ENCODE measurements at regions not wholly inside any gene's neighbourhood (a gene's known extent, or its start where the extent isn't known, plus 50 kb on each side); places are given as distances from the start of the nearest gene placed in this dataset.
"Not testable (repeated sequence)": the region's sequence is repeated elsewhere in the genome, so short reads cannot be mapped to it uniquely, and the experiment has no call there.

DNA sequence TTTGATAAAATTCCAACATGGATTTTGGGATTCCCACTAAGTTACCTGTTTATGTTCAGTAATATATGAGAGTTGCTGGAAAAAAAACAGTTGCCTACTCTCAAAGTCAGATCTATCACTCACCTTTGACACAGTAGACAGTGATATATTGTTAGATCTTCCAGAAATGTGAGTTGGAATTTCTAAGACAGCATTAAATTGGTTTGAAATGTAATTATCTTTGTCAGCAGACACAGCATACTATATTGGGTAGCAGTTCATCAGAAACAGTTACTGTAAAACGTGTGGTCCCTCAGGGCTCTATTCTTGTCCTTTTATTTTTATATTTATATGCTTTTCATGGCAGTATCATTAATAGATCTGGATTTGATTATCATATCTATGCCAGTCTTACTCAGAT is 433.6 kb upstream of the ARRDC3 start:
- no peaks in the 10 kb centered on the region for H3K9me3 ChIP-seq (ENCODE audit: control insufficient read depth in 2 of 2, low read length in 2 of 2)
- no peak overlapping the region for H3K9ac ChIP-seq (ENCODE audit: low read depth in 1 of 2, low read length in 2 of 2)
- H3K36me3 ChIP-seq (ENCODE audit: control insufficient read depth in 2 of 2, insufficient read depth in 2 of 2, low read length in 2 of 2) = no peaks in the 10 kb centered on the region
- H3K4me3 ChIP-seq (ENCODE audit: low read length in 2 of 2) = no peak overlapping the region
- no peak overlapping the region for H3K27ac ChIP-seq (ENCODE audit: low read depth in 2 of 2, low read length in 2 of 2)
- no peaks in the 10 kb centered on the region for H3K4me1 ChIP-seq (ENCODE audit: control insufficient read depth in 2 of 2, insufficient read depth in 2 of 2, low read length in 2 of 2)
- no peaks in the 10 kb centered on the region for H3K27me3 ChIP-seq (ENCODE audit: control insufficient read depth in 2 of 2, insufficient read depth in 2 of 2, low read length in 2 of 2)

- Histone ChIP-seq H3K9ac (ENCODE audit: low read depth in 1 of 2, low read length in 2 of 2) (no peak overlapping the region), H3K36me3 (ENCODE audit: control insufficient read depth in 2 of 2, insufficient read depth in 2 of 2, low read length in 2 of 2) (no peaks in the 10 kb centered on the region)
These were observed 414.5 kb upstream of the ARRDC3 start for GRCh38 chr5:91797576-91797975.

GRCh38 chr5:91794856-91795548 is 411.9 kb upstream of the ARRDC3 start:
- Histone ChIP-seq H3K4me3 (ENCODE audit: low read length in 2 of 2) (no peak overlapping the region), H3K9ac (ENCODE audit: low read depth in 1 of 2, low read length in 2 of 2) (no peak overlapping the region), H3K27ac (ENCODE audit: low read depth in 2 of 2, low read length in 2 of 2) (no peak overlapping the region), H3K9me3 (ENCODE audit: control insufficient read depth in 2 of 2, low read length in 2 of 2) (no peaks in the 10 kb centered on the region), H3K27me3 (ENCODE audit: control insufficient read depth in 2 of 2, insufficient read depth in 2 of 2, low read length in 2 of 2) (no peaks in the 10 kb centered on the region), H3K4me1 (ENCODE audit: control insufficient read depth in 2 of 2, insufficient read depth in 2 of 2, low read length in 2 of 2) (no peaks in the 10 kb centered on the region), H3K36me3 (ENCODE audit: control insufficient read depth in 2 of 2, insufficient read depth in 2 of 2, low read length in 2 of 2) (no peaks in the 10 kb centered on the region)

More at GRCh38 chr5:91797576-91797975, 414.5 kb upstream of the ARRDC3 start:
- no peak overlapping the region for H3K27ac ChIP-seq (ENCODE audit: low read depth in 2 of 2, low read length in 2 of 2)
- no peaks in the 10 kb centered on the region for H3K9me3 ChIP-seq (ENCODE audit: control insufficient read depth in 2 of 2, low read length in 2 of 2)
- no peaks in the 10 kb centered on the region for H3K4me1 ChIP-seq (ENCODE audit: control insufficient read depth in 2 of 2, insufficient read depth in 2 of 2, low read length in 2 of 2)
- no peaks in the 10 kb centered on the region for H3K27me3 ChIP-seq (ENCODE audit: control insufficient read depth in 2 of 2, insufficient read depth in 2 of 2, low read length in 2 of 2)
- no peak overlapping the region for H3K4me3 ChIP-seq (ENCODE audit: low read length in 2 of 2)

- Histone ChIP-seq H3K4me3 (ENCODE audit: low read length in 2 of 2) (no peak overlapping the region), H3K36me3 (ENCODE audit: control insufficient read depth in 2 of 2, insufficient read depth in 2 of 2, low read length in 2 of 2) (no peaks in the 10 kb centered on the region), H3K27ac (ENCODE audit: low read depth in 2 of 2, low read length in 2 of 2) (no peak overlapping the region), H3K4me1 (ENCODE audit: control insufficient read depth in 2 of 2, insufficient read depth in 2 of 2, low read length in 2 of 2) (no peaks in the 10 kb centered on the region), H3K9me3 (ENCODE audit: control insufficient read depth in 2 of 2, low read length in 2 of 2) (no peaks in the 10 kb centered on the region), H3K9ac (ENCODE audit: low read depth in 1 of 2, low read length in 2 of 2) (no peak overlapping the region), H3K27me3 (ENCODE audit: control insufficient read depth in 2 of 2, insufficient read depth in 2 of 2, low read length in 2 of 2) (no peaks in the 10 kb centered on the region)
These were observed 411.3 kb upstream of the ARRDC3 start for GRCh38 chr5:91794455-91794854.

DNA sequence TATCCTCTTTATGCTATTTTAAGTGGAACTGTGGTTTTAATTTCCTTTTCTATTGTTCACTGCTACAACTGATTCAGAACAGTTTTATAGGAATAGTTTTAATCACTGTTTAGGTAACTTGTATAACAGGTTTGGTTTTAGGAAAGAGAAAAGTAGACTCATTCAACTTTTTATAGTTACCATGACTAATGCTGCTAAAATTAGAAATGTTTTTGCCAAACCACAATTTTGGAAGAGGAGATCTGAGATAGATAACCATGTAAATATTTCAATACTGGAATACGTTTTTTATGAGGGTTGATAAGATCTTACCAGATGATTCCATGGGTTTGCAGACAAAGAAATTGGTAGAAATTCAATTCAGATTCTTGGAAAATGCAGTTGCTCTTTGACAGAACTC is 404.6 kb upstream of the ARRDC3 start:
- Histone ChIP-seq H3K9me3 (ENCODE audit: control insufficient read depth in 2 of 2, low read length in 2 of 2) (no peaks in the 10 kb centered on the region), H3K36me3 (ENCODE audit: control insufficient read depth in 2 of 2, insufficient read depth in 2 of 2, low read length in 2 of 2) (no peaks in the 10 kb centered on the region)

GRCh38 chr5:91777671-91778070 is 394.6 kb upstream of the ARRDC3 start:
- Histone ChIP-seq H3K9me3 (ENCODE audit: control insufficient read depth in 2 of 2, low read length in 2 of 2) (no peaks in the 10 kb centered on the region), H3K36me3 (ENCODE audit: control insufficient read depth in 2 of 2, insufficient read depth in 2 of 2, low read length in 2 of 2) (no peaks in the 10 kb centered on the region), H3K4me1 (ENCODE audit: control insufficient read depth in 2 of 2, insufficient read depth in 2 of 2, low read length in 2 of 2) (no peaks in the 10 kb centered on the region), H3K9ac (ENCODE audit: low read depth in 1 of 2, low read length in 2 of 2) (no peak overlapping the region), H3K27me3 (ENCODE audit: control insufficient read depth in 2 of 2, insufficient read depth in 2 of 2, low read length in 2 of 2) (no peaks in the 10 kb centered on the region), H3K4me3 (ENCODE audit: low read length in 2 of 2) (no peak overlapping the region), H3K27ac (ENCODE audit: low read depth in 2 of 2, low read length in 2 of 2) (no peak overlapping the region)

More for the DNA sequence above, 404.6 kb upstream of the ARRDC3 start:
- H3K27me3 ChIP-seq (ENCODE audit: control insufficient read depth in 2 of 2, insufficient read depth in 2 of 2, low read length in 2 of 2) = no peaks in the 10 kb centered on the region
- no peaks in the 10 kb centered on the region for H3K4me1 ChIP-seq (ENCODE audit: control insufficient read depth in 2 of 2, insufficient read depth in 2 of 2, low read length in 2 of 2)
- H3K9ac ChIP-seq (ENCODE audit: low read depth in 1 of 2, low read length in 2 of 2) = no peak overlapping the region
- H3K27ac ChIP-seq (ENCODE audit: low read depth in 2 of 2, low read length in 2 of 2) = no peak overlapping the region
- H3K4me3 ChIP-seq (ENCODE audit: low read length in 2 of 2) = no peak overlapping the region

DNA sequence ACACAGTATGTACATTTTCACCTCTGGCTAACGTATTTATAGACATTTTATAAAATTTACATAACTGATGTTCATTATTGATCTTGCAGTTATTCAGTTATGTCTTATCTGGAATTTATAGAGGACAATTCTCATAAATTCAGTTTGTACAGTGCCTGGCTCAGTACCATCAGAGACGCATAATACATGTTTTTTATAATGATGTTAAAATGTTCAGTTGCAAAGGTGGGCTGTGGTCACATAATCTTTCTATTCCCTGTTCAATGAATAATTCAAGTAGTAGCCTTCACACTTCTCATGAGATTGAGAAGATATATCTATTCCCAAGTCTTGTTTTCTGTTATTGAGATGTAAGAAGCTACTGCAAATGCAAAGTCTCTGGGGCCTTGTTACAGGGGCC is 393.1 kb upstream of the ARRDC3 start:
- Histone ChIP-seq H3K9ac (ENCODE audit: low read depth in 1 of 2, low read length in 2 of 2) (no peak overlapping the region), H3K9me3 (ENCODE audit: control insufficient read depth in 2 of 2, low read length in 2 of 2) (no peaks in the 10 kb centered on the region), H3K4me3 (ENCODE audit: low read length in 2 of 2) (no peak overlapping the region), H3K27ac (ENCODE audit: low read depth in 2 of 2, low read length in 2 of 2) (no peak overlapping the region), H3K27me3 (ENCODE audit: control insufficient read depth in 2 of 2, insufficient read depth in 2 of 2, low read length in 2 of 2) (no peaks in the 10 kb centered on the region), H3K4me1 (ENCODE audit: control insufficient read depth in 2 of 2, insufficient read depth in 2 of 2, low read length in 2 of 2) (no peaks in the 10 kb centered on the region), H3K36me3 (ENCODE audit: control insufficient read depth in 2 of 2, insufficient read depth in 2 of 2, low read length in 2 of 2) (no peaks in the 10 kb centered on the region)

DNA sequence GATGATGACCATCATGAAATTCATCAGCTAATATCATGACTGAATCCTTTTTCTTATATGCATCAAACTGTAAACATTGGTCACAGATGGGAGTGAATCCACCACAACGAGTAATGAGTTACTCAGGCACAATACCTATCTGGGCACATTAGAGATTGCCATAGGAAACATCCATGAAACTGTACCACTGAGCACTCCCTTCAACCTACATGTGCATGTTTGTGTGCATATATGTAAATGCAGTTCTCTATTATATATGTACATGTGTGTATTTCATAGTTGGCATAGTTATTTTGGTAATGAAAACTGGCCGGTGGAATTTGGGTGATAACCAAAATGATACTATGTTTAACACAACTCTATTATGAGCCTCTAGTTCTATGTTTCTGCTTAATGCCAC is 387.3 kb upstream of the ARRDC3 start:
- H3K4me3 ChIP-seq (ENCODE audit: low read length in 2 of 2) = no peak overlapping the region
- no peak overlapping the region for H3K9ac ChIP-seq (ENCODE audit: low read depth in 1 of 2, low read length in 2 of 2)
- H3K4me1 ChIP-seq (ENCODE audit: control insufficient read depth in 2 of 2, insufficient read depth in 2 of 2, low read length in 2 of 2) = no peaks in the 10 kb centered on the region
- no peaks in the 10 kb centered on the region for H3K27me3 ChIP-seq (ENCODE audit: control insufficient read depth in 2 of 2, insufficient read depth in 2 of 2, low read length in 2 of 2)
- no peaks in the 10 kb centered on the region for H3K9me3 ChIP-seq (ENCODE audit: control insufficient read depth in 2 of 2, low read length in 2 of 2)
- H3K27ac ChIP-seq (ENCODE audit: low read depth in 2 of 2, low read length in 2 of 2) = no peak overlapping the region
- H3K36me3 ChIP-seq (ENCODE audit: control insufficient read depth in 2 of 2, insufficient read depth in 2 of 2, low read length in 2 of 2) = no peaks in the 10 kb centered on the region

DNA sequence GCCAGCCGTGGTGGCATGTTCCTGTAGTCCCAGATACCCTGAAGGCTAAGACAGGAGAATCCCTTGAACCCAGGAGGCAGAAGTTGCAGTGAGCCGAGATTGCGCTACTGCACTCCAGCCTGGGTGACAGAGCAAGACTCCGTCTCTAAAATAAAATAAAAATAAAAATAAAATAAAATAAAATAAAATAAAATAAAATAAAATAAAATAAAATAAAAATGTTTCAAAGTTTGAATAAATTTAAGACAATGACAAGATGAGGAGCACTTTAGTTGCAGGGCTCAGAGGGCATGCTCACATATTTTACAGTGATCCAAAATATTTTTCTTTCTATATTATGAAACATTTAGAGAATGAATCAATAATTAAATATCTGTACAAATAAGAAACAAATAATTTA is 374.3 kb upstream of the ARRDC3 start:
- not testable (repeated sequence) for H3K27me3 ChIP-seq (ENCODE audit: control insufficient read depth in 2 of 2, insufficient read depth in 2 of 2, low read length in 2 of 2)

DNA sequence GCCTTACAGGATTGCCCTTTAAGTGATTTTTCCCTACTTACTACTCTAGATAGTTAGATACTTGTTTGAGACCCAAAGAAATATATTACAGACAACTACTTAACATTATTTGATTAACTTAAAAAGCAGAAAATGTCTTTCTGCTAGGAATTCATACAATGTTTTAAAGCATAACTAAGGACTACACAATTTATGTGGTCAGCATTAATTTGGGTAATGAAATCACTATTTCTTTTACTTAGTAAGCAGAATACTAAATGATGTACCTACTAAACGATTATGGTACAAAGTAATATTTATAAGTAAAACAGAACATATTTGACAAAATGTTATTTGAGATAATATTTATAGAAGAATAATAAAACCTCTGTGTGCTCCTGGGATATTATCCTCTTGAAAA is 371.9 kb upstream of the ARRDC3 start:
- Histone ChIP-seq H3K4me3 (ENCODE audit: low read length in 2 of 2) (no peak overlapping the region), H3K4me1 (ENCODE audit: control insufficient read depth in 2 of 2, insufficient read depth in 2 of 2, low read length in 2 of 2) (no peaks in the 10 kb centered on the region), H3K27me3 (ENCODE audit: control insufficient read depth in 2 of 2, insufficient read depth in 2 of 2, low read length in 2 of 2) (no peaks in the 10 kb centered on the region), H3K36me3 (ENCODE audit: control insufficient read depth in 2 of 2, insufficient read depth in 2 of 2, low read length in 2 of 2) (no peaks in the 10 kb centered on the region), H3K9ac (ENCODE audit: low read depth in 1 of 2, low read length in 2 of 2) (no peak overlapping the region), H3K9me3 (ENCODE audit: control insufficient read depth in 2 of 2, low read length in 2 of 2) (no peaks in the 10 kb centered on the region), H3K27ac (ENCODE audit: low read depth in 2 of 2, low read length in 2 of 2) (no peak overlapping the region)

More for the DNA sequence above, 374.3 kb upstream of the ARRDC3 start:
- not testable (repeated sequence) for H3K4me1 ChIP-seq (ENCODE audit: control insufficient read depth in 2 of 2, insufficient read depth in 2 of 2, low read length in 2 of 2); H3K27ac ChIP-seq (ENCODE audit: low read depth in 2 of 2, low read length in 2 of 2); H3K4me3 ChIP-seq (ENCODE audit: low read length in 2 of 2); H3K9ac ChIP-seq (ENCODE audit: low read depth in 1 of 2, low read length in 2 of 2); H3K36me3 ChIP-seq (ENCODE audit: control insufficient read depth in 2 of 2, insufficient read depth in 2 of 2, low read length in 2 of 2); H3K9me3 ChIP-seq (ENCODE audit: control insufficient read depth in 2 of 2, low read length in 2 of 2)

DNA sequence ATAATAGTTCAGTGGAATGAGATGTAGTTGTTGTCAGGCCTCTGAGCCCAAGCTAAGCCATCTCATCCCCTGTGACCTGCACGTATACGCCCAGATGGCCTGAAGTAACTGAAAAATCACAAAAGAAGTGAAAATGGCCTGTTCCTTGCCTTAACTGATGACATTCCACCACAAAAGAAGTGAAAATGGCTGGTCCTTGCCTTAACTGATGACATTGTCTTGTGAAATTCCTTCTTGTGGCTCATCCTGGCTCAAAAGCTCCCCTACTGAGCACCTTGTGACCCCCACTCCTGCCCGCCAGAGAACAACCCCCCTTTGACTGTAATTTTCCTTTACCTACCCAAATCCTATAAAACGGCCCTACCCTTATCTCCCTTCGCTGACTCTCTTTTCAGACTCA is 361.4 kb upstream of the ARRDC3 start:
- not testable (repeated sequence) for H3K4me1 ChIP-seq (ENCODE audit: control insufficient read depth in 2 of 2, insufficient read depth in 2 of 2, low read length in 2 of 2); H3K4me3 ChIP-seq (ENCODE audit: low read length in 2 of 2); H3K9ac ChIP-seq (ENCODE audit: low read depth in 1 of 2, low read length in 2 of 2); H3K36me3 ChIP-seq (ENCODE audit: control insufficient read depth in 2 of 2, insufficient read depth in 2 of 2, low read length in 2 of 2); H3K9me3 ChIP-seq (ENCODE audit: control insufficient read depth in 2 of 2, low read length in 2 of 2); H3K27ac ChIP-seq (ENCODE audit: low read depth in 2 of 2, low read length in 2 of 2); H3K27me3 ChIP-seq (ENCODE audit: control insufficient read depth in 2 of 2, insufficient read depth in 2 of 2, low read length in 2 of 2)

All from mucosa of rectum (tissue), 2 donors.